ENCODE measurements at regions not wholly inside any gene's neighbourhood (a gene's known extent, or its start where the extent isn't known, plus 50 kb on each side); places are given as distances from the start of the nearest gene placed in this dataset.

DNA sequence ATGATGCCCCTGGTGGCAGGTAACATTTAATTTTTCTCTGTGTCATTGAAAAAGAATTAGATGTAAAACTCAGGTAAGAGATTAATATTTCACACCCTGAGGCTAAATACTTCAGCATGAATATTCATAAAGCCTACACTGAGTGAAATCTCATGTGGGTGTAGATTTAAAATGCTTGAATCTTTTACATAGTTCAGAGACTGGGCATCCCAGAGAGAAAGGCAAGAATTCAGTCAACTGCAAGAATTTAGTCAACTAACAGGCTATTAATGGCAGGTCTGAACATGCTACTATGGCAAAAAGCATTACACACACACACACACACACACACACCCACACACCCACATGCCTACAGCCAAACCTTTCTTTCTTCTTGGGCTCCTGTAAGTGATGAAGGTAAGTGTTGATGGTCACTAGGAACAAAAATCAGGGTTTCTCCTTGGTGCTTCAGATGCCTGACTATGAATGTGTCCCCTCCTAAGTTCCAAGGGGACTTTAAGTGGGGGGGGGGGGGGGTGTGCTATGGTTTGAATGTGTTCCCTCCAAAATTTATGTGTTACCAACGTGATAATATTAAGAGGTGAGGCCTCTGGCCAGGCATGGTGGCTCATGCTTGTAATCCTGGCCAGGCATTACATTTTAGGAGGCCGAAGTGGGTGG, 63.7 kb upstream of the PSMD7 start:
- DNase-seq (ENCODE audit: low read depth in 4 of 4, low spot score in 3 of 4) = no peak

DNA sequence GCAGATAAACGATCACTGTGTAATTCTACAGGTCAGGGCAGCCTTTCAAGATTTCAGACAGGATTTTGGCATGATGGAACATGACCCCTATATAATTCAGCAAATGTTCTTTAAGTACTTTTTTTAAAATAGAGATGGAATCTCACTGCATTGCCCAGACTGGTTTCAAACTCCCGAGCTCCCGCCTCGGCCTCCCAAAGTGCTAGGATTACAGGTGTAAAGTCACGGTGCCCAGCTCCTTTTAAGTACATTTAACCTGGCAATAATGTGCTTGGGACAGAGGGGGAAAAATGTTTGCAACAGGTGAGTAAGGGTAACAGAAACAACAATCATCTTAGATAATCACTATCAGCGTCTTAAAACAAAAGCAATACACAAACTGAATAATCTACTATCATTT, 66.5 kb upstream of the PSMD7 start:
- DNase-seq (ENCODE audit: low read depth in 4 of 4, low spot score in 3 of 4) = no peak

DNA sequence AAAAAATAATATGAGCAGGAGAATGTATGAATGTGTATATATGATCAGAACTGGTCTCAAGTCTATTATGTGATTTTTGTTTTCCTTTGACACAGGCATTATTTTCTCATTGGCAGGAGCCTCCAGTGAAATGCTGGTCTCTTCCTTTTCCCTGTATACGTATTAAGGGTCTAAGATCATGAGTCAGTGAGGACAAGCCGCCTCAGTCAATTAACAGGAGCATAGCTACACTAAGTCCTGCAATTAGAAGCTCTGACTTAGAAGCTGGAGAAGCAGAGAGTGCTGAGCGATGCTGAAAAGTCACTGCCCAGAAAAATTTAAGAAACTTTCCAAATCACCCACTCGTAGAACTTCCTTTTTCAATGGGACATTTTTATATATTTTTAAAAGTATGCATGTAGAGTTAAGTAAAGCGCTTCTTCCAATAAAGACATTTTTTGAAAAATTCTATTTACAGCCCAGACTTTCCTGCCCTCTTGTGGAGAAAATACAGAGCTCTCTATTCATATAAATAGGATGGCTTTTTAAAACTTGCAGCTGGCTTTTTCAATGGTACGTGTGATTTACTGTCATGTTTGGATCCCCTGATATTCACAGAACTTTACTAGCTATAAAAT, 70.2 kb upstream of the PSMD7 start:
- peak in 2 of 4 donors; percentile 11 to 20 for DNase-seq (ENCODE audit: low read depth in 4 of 4, low spot score in 3 of 4)

DNA sequence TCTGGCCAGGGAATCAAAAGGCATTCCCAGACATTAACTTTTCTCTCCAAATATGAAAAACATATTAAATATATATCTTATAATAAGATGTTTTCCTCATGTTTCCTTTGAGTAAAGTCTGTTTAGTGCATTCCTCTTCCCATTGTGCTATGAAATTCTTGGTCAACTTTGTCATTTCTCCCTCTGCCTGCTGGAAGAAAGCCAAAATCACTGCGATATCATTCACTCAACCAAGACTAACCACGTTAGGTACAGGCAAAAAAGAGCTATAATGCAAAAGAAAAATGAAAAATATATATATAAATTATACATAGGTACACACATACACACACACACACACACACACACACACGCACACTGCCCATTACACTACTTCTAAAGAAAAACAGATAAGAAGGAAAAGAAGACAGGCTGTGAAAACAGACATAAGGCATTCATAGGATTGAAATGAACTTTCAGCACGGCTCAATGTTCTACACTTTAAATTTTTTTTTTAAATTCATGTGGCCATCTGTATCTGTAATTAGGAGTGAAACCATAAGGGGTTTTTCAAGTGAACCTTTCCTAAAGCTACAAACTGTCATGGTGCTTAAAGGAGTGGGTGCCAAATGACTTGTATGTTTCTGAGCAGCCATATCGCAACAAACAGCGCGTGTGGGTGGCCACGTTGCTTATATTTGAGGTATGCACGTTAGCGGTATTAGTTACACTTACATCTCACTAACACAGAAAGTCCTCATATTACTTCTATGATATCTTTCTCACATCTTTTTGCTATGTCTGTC, 71.6 kb upstream of the PSMD7 start:
- DNase-seq (ENCODE audit: low read depth in 4 of 4, low spot score in 3 of 4) = peak in 2 of 4 donors; percentile 4 to 16

DNA sequence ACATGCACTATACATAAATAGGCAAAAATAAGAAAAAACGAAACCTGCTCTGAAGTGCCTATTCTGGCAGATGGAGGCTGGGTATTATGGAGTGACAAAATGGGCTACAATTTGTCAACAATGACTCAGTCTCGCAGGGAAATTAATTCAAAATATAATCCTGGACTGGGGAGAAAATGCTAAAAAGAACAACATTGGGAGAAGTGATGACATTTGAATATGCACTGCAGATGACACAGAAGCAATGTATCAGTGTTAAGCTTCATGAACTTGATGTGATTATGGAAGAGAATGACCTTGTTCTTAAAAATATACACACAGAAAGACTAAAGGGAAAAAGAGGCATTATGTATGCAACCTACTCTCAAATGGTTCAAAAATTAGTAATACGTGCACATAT, 74.8 kb upstream of the PSMD7 start:
- DNase-seq (ENCODE audit: low read depth in 4 of 4, low spot score in 3 of 4) = no peak

DNA sequence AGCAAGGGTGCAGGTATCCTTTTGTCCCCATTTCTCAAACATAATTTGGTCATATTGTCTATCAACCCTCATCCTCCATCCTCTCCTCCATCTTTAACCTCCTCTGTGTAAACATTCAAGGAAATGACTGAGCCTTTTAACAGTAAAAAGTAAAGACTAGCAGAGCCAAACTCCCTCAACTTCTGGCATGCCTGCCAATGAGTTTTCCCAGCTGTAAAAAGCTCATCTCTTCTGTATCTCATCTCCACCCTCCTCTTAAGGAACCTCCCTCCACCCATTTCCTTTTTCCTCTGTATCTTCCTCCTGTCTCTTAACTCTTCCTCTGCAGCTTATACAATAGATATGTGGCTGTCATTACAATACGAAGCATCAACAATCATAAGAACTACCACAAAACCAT, 76.9 kb upstream of the PSMD7 start:
- DNase-seq (ENCODE audit: low read depth in 4 of 4, low spot score in 3 of 4) = no peak

DNA sequence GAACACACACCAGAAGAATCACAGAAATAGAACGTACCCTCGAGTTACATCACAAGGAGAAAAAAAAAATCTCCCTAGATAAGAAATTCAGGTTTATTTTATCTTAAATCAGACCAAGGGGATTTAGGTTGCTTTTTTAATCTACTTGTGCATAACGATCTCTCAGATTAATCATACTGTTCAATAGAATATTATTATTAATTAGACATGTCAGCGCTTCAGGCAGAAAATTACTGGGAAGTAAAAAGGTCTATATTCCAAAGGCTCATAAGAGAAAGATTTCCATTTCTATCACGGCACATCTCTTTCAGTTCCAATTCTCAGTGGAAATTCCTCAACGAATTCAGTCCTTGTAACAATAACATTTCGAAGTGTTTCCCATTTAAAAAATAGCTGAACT, 77.7 kb upstream of the PSMD7 start:
- DNase-seq (ENCODE audit: low read depth in 4 of 4, low spot score in 3 of 4) = no peak

DNA sequence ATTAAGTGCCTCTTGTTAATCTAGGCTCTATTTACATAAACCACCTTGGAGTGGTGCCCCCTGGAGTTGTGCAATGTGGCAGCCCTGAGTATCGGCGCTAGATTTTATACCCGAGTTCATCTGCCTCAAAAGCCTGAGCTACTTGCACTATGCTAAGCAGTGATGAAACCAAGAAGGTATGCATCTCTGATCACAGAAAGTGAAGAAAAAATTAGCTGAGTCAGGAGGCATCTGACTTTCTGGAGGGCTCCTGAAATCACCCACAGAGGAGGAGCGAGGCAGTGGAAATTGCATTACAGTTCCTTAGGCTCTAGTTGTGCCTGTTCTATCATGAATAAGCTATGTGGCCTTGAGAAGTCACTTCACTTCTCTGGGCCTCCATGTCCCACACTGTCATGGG, 80.3 kb upstream of the PSMD7 start:
- DNase-seq (ENCODE audit: low read depth in 4 of 4, low spot score in 3 of 4) = no peak

DNA sequence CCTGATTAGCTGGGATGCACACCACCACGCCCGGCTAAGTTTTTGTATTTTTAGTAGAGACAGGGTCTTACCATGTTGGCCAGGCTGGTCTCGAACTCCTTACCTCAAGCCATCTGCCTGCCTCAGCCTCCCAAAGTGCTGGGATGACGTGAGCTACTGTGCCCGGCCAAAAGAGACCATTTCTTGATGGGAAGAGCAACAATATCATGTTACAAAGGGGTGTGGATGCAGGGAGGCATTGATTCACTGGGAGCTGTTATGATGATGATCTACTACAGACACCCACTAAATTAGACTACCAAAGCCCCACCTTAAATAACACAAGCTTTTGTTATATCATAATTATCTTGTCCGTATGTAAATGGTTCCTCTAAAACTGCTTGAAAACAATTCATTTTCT, 81.4 kb upstream of the PSMD7 start:
- DNase-seq (ENCODE audit: low read depth in 4 of 4, low spot score in 3 of 4) = no peak

DNA sequence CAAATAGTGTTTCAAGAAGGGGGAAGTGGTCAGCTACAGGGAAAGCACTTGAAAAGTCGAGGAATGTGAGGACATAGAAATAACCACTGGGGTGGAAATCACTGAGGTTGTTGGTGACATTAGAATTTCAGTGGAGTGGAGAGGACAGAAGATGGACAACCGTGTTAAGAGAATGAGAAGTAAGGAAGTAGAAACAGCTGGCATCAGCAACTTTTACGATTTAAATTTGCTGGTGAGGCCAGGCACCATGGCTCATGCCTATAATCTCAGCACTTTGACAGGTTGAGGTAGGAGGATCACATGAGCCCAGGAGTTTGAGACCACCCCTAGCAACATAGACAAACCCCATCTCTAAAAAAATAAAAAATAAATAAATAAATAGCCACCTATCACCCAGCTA, 83.2 kb upstream of the PSMD7 start:
- DNase-seq (ENCODE audit: low read depth in 4 of 4, low spot score in 3 of 4) = no peak

DNA sequence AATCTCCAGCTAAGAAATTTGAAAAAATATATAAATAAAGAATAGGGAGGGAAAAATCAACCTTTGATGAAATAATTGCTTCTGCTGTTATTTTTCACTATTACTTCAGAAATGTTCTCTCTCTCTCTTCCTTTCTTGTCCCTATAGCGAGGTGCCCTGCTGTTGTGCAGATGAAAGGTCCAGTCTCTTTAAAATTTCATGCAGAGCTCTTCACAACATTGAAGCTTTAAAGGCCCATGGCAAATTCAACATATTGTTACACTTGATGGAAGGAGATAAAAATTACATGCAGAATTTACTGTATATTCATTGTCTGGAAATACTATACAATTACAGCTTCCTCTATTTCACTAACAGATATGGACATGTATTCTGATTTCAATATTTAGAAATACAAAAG, 86.4 kb upstream of the PSMD7 start:
- no peak for DNase-seq (ENCODE audit: low read depth in 4 of 4, low spot score in 3 of 4)

DNA sequence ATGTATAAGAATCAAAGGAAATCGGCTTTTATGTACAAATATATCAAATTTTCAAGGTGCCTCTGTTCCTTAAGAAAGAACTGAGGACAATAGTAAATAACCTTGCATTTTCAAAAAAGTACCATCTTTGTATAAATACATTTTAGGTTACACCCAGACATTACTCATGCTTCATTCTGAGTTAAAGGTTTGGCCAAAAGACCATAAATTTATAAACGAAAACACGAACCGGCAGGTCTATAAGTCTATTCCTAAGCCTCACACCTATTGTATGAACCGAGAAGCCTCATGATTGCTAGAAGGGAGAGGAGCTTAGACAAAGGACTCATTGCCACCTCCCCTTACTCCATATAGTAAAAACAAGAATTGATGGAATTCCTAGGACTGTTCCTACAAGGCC, 94.6 kb upstream of the PSMD7 start:
- no peak for DNase-seq (ENCODE audit: low read depth in 4 of 4, low spot score in 3 of 4)

DNA sequence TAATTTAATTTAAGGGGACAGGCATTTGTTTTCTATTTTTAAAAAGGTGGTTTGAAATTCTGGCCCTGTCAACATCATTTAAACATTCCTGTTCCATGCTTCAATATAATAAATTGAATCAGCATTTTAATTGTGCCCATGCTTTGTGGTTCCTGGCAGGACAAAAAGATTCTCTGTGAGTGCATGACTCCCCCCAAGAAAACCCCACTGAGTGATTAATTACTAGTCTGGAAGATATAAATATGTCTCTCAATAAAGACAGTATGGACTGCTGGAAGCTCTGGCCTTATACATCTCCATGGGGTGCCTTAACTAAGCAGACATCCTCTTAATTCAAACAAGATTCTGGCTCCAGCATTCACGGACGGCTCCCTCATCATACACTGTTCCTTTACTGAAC, 95.0 kb upstream of the PSMD7 start:
- DNase-seq (ENCODE audit: low read depth in 4 of 4, low spot score in 3 of 4) = no peak

DNA sequence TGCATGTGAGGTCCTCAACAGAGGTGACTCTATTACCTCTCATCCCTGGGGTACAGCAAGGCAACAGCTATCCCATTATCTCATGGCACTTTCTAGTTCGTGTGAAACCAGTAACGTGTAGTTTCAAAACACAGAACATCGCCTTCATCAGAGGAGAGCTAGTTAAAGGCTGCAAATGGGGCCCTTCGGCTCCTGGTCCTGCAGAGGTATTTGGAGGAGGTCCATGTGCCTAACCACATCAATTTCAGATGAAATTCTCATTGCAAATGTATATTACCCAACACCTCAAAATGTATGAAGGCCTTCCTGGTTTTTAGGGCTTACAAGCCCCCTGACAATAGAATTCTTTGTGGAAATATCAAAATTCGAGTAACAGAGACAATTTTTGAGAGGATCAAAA, 95.7 kb upstream of the PSMD7 start:
- no peak for DNase-seq (ENCODE audit: low read depth in 4 of 4, low spot score in 3 of 4)

DNA sequence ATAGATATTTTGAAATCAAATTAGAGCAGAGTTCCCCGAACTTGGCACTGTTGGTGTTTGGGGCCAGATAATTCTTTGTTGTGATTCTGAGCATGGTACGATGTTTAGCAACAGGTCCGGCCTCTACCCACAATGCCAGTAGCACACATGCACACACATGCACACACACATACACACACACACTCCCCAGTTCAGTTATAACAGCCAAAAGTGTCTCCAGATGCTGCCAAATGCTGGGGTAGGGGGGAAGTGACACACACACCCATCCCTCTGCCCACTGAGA, 96.8 kb upstream of the PSMD7 start:
- DNase-seq (ENCODE audit: low read depth in 4 of 4, low spot score in 3 of 4) = no peak

DNA sequence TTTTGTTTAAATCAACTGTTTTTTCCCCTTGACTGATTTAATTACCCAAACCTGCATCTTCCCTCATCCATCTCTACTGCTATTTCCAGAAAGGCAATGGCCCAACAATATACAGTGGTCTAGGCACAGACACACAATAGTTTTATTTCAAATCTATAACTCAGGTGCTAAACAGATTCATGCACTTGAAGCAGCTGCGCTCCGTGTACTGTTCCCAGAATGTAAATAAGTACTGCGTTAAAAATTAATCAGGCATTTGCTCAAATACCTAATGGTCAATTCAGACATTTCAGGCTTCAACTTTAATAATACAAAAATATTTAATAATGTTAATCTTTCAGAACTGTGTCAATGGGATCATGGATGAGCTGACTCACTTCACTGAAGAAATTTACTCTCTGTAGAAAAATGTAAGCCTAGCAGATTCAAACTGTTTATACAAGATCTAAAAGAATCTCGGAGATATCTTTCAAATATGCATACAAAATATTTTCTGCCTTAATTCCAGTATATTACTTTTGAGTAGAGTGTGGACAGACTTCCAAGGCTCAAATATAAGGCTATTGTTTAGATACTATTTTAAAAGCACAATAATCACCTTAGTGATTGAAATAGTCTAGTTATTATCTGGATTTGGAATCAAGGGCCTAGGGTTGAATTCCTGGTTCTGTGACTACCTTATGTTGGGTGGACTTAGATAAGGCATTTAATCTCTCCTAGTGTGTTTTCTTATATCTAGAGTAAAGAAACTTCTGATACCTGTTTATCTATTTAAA, 97.4 kb upstream of the PSMD7 start:
- DNase-seq (ENCODE audit: low read depth in 4 of 4, low spot score in 3 of 4) = no peak

DNA sequence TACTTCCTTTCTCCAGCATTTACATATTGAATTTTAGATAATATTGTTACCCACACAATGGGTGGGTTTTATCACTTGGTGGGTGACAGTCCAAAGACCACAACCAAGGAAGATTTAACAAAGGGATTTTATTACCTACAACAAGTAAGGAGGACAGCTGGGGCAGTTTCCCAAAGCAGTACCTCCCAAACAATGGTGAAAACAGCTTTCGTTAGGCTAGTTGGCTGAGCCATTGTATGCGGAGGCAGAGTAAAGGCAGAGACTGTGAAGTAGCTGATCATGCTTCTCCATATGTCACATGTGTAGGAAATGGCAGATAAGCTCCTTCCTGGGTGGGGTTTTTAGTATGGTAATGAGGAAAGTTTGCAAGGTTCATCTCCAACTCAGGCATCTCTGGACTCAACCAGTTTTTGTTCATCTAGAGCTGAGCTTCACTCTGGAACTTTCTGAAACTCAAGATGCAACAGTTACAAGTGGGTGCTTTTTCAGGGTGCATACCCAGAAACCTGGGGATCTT, 104.3 kb upstream of the PSMD7 start:
- DNase-seq (ENCODE audit: low read depth in 4 of 4, low spot score in 3 of 4) = no peak

DNA sequence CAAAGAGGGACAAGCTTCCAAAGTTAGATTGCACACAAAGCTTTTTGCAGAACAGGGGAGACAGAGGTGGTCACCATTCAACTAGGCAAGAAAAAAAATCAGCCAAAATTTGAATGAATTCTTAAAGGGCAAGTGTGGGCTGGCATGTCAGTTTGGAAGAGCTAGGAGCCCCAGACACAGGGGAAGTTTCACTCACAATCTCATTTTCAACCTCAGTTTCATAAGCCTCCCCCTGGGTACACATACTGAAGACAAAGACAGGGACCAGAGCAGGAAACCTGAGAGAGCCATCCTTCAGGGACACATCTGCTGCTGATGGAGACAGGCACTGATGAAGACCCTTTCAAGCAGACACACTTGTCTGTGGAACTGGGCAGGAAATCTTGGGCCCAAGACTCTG, 106.3 kb upstream of the PSMD7 start:
- no peak for DNase-seq (ENCODE audit: low read depth in 4 of 4, low spot score in 3 of 4)

DNA sequence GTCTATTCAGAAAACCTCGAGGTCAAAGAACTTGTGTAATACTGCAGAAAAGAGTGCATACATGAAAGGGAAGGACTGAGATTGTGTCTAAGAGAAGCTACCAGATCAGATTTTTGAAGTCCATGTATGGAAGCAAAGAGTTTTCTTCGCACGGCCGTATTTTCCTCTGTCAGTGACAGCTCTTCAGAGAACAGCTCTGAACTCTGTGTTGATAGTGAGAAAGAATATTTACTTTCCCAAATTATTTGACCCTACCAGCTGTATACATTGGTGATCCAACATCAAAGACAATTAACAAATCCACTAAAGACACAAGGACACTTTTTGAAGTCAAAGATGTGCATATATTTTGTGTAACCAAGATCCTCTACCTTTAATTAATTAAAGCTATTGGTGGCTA, 107.8 kb upstream of the PSMD7 start:
- DNase-seq (ENCODE audit: low read depth in 4 of 4, low spot score in 3 of 4) = no peak

DNA sequence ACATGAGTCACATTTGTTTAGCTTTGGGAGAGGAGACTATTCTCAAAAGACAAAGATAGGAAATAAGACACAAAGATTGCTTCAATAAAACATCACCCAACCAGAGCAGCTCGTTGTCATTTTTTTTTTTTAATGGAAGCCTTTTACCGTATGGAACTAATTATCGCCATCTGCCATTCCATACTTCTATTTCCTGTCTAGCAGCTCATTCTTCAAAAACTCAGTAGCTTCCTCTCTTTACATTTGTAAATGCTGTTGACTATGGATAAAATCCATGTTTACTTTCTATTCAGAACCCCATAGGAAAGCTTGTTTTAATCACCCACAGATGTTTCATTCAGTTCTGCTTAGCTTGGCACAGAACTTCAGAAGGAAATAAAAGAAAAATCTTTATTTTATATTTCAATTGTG, 110.0 kb upstream of the PSMD7 start:
- peak in 2 of 4 donors; percentile 4 to 5 for DNase-seq (ENCODE audit: low read depth in 4 of 4, low spot score in 3 of 4)

DNA sequence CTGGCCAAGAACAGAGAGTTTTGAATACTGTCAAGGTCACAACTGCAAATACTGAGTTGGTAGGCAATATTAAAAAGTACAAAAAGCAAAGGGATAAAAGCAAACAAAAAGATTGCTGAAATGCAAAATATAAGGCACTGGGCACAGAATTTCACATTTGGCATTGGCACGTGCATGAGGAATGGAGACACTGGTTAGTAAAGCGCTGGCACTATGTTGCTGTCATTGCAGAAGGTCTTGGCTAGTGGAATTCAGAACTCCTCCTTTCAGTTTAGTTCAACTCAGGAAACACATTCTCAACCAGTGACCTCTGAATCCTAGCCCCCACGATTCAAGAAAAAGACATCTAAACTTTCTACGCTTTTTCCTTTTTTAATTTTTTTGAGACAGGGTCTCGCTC, 111.8 kb upstream of the PSMD7 start:
- no peak for DNase-seq (ENCODE audit: low read depth in 4 of 4, low spot score in 3 of 4)
